DOHH2 (cell line): ENCODE measurements at regions not wholly inside any gene's neighbourhood (a gene's known extent, or its start where the extent isn't known, plus 50 kb on each side); places are given as distances from the start of the nearest gene placed in this dataset.

ENCODE experiments used
- EZH2phosphoT487 ChIP-seq: fragments of 200-600 bp; sonication (generic); IDR thresholded peaks from 2 replicates; pipeline ENCODE4 v1.6.1; 2017; ENCODE audit warnings: borderline replicate concordance, mild to moderate bottlenecking, antibody characterized with exemption, low read length, moderate library complexity, mixed read lengths
- TF ChIP-seq, protein P1 (sequence below): fragments of 200-600 bp; sonication (generic); IDR thresholded peaks from one replicate; pipeline ENCODE4 v1.5.1; 2014; ENCODE audit warnings: antibody characterized with exemption, mild to moderate bottlenecking, low read depth, low read length; ENCODE audit not compliant: poor library complexity, severe bottlenecking

- TF ChIP-seq, protein P1, sequence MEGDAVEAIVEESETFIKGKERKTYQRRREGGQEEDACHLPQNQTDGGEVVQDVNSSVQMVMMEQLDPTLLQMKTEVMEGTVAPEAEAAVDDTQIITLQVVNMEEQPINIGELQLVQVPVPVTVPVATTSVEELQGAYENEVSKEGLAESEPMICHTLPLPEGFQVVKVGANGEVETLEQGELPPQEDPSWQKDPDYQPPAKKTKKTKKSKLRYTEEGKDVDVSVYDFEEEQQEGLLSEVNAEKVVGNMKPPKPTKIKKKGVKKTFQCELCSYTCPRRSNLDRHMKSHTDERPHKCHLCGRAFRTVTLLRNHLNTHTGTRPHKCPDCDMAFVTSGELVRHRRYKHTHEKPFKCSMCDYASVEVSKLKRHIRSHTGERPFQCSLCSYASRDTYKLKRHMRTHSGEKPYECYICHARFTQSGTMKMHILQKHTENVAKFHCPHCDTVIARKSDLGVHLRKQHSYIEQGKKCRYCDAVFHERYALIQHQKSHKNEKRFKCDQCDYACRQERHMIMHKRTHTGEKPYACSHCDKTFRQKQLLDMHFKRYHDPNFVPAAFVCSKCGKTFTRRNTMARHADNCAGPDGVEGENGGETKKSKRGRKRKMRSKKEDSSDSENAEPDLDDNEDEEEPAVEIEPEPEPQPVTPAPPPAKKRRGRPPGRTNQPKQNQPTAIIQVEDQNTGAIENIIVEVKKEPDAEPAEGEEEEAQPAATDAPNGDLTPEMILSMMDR = no peak
- no peak for TF ChIP-seq EZH2phosphoT487
Observed at GRCh38 chr2:195536906-195537305, 120.1 kb upstream of the SLC39A10 start.
